ENCODE measurements at regions not wholly inside any gene's neighbourhood (a gene's known extent, or its start where the extent isn't known, plus 50 kb on each side); places are given as distances from the start of the nearest gene placed in this dataset.

- Histone ChIP-seq H3K79me2 (ENCODE audit: control insufficient read depth, insufficient read depth, low read length) (no peaks in the 10 kb centered on the region), H2AFZ (ENCODE audit: insufficient read depth, low read depth, low read length, poor library complexity, severe bottlenecking) (no peak overlapping the region), H3K27me3 (replicated peaks in 1 of 4; ENCODE audit: control extremely low read depth in 1 of 4, control insufficient read depth in 3 of 4, insufficient read depth in 4 of 4, low read length in 3 of 4) (no peaks in the 10 kb centered on the region), H3K4me3 (ENCODE audit: control extremely low read depth in 1 of 5, extremely low read depth in 1 of 5, insufficient read depth in 1 of 5, low read depth in 2 of 5, low read length in 4 of 5) (no peak overlapping the region), H4K20me1 (ENCODE audit: control insufficient read depth, insufficient read depth, low read length, poor library complexity, severe bottlenecking) (no peaks in the 10 kb centered on the region), H3K9ac (ENCODE audit: low read length) (no peak overlapping the region), H3K4me1 (ENCODE audit: control insufficient read depth in 2 of 2, insufficient read depth in 2 of 2, low read length in 2 of 2) (peaks cover 9 to 15% of the 10 kb centered on the region in 2 donors), H3K9me3 (ENCODE audit: control extremely low read depth in 1 of 3, control insufficient read depth in 2 of 3, insufficient read depth in 1 of 3, low read length in 2 of 3) (no peaks in the 10 kb centered on the region), H3K4me2 (replicated peaks; ENCODE audit: low read depth, low read length, poor library complexity, severe bottlenecking) (no peak overlapping the region), H3K27ac (ENCODE audit: low read length in 2 of 2) (no peak overlapping the region), H3K36me3 (replicated peaks in 1 of 2; ENCODE audit: control extremely low read depth in 1 of 2, control insufficient read depth in 1 of 2, extremely low read depth in 1 of 2, insufficient read depth in 2 of 2, low read length in 1 of 2) (no peaks in the 10 kb centered on the region)
- H3K9me3 Mint-ChIP-seq (ENCODE audit: insufficient read depth) = no peaks in the 10 kb centered on the region
- ChIA-PET POLR2A (no interaction called here), CTCF (no interaction called here)
- no peak for TF ChIP-seq EZH2 (IDR thresholded peaks at IDR 0.05; ENCODE audit: borderline replicate concordance, insufficient read depth, low read depth, low read length, poor library complexity, severe bottlenecking)
- no peak for TF ChIP-seq CTCF (IDR thresholded peaks at IDR 0.05)
- peaks cover 17% of the 10 kb centered on the region for H3K27me3 Mint-ChIP-seq
- DNase-seq = no peak
- H3K27ac Mint-ChIP-seq = no peak overlapping the region
- no CpG with 5 or more reads among the region's 2 CpGs for WGBS (ENCODE audit: insufficient coverage)
- H3K4me1 Mint-ChIP-seq = peaks cover 7% of the 10 kb centered on the region
- no peak for ATAC-seq (ENCODE audit: low read depth)
- no peak overlapping the region for H3K4me3 Mint-ChIP-seq
- intact Hi-C loops (cut with micrococcal nuclease) = no loop called here
Observed at GRCh38 chr13:47039106-47039505, 142.3 kb upstream of the HTR2A start.

- Histone ChIP-seq H3K36me3 (replicated peaks in 1 of 2; ENCODE audit: control extremely low read depth in 1 of 2, control insufficient read depth in 1 of 2, extremely low read depth in 1 of 2, insufficient read depth in 2 of 2, low read length in 1 of 2) (no peaks in the 10 kb centered on the region), H3K4me2 (replicated peaks; ENCODE audit: low read depth, low read length, poor library complexity, severe bottlenecking) (no peak overlapping the region), H3K4me3 (ENCODE audit: control extremely low read depth in 1 of 5, extremely low read depth in 1 of 5, insufficient read depth in 1 of 5, low read depth in 2 of 5, low read length in 4 of 5) (no peak overlapping the region), H3K27me3 (replicated peaks in 1 of 4; ENCODE audit: control extremely low read depth in 1 of 4, control insufficient read depth in 3 of 4, insufficient read depth in 4 of 4, low read length in 3 of 4) (no peaks in the 10 kb centered on the region), H3K4me1 (ENCODE audit: control insufficient read depth in 2 of 2, insufficient read depth in 2 of 2, low read length in 2 of 2) (peaks cover 9 to 15% of the 10 kb centered on the region in 2 donors), H3K9me3 (ENCODE audit: control extremely low read depth in 1 of 3, control insufficient read depth in 2 of 3, insufficient read depth in 1 of 3, low read length in 2 of 3) (no peaks in the 10 kb centered on the region), H2AFZ (ENCODE audit: insufficient read depth, low read depth, low read length, poor library complexity, severe bottlenecking) (no peak overlapping the region), H3K27ac (ENCODE audit: low read length in 2 of 2) (no peak overlapping the region), H4K20me1 (ENCODE audit: control insufficient read depth, insufficient read depth, low read length, poor library complexity, severe bottlenecking) (no peaks in the 10 kb centered on the region), H3K9ac (ENCODE audit: low read length) (no peak overlapping the region), H3K79me2 (ENCODE audit: control insufficient read depth, insufficient read depth, low read length) (no peaks in the 10 kb centered on the region)
- no peak overlapping the region for H3K4me3 Mint-ChIP-seq
- WGBS (ENCODE audit: insufficient coverage) = no CpG with 5 or more reads among the region's 1 CpG
- no peak for ATAC-seq (ENCODE audit: low read depth)
- no peak for DNase-seq
- intact Hi-C loops (cut with micrococcal nuclease) = no loop called here
- TF ChIP-seq CTCF (IDR thresholded peaks at IDR 0.05) (no peak), EZH2 (IDR thresholded peaks at IDR 0.05; ENCODE audit: borderline replicate concordance, insufficient read depth, low read depth, low read length, poor library complexity, severe bottlenecking) (no peak)
- H3K9me3 Mint-ChIP-seq (ENCODE audit: insufficient read depth) = no peaks in the 10 kb centered on the region
- POLR2A ChIA-PET = no interaction called here
- no peak overlapping the region for H3K27ac Mint-ChIP-seq
- peaks cover 10% of the 10 kb centered on the region for H3K27me3 Mint-ChIP-seq
- peaks cover 7% of the 10 kb centered on the region for H3K4me1 Mint-ChIP-seq
- CTCF ChIA-PET = interaction anchor here (1.0 kb wide), 1 partner anchor 76 kb away, joined by 3 read pairs; no protein-coding TSS in a partner anchor
Observed at GRCh38 chr13:47038188-47038587, 141.3 kb upstream of the HTR2A start.

All from B cell (primary cell).